H1 (cell line): ENCODE measurements at regions not wholly inside any gene's neighbourhood (a gene's known extent, or its start where the extent isn't known, plus 50 kb on each side); places are given as distances from the start of the nearest gene placed in this dataset.

Experiments used
- CTCF ChIA-PET: fragments of 300-600 bp; sonication (Branson Sonifier 250); formaldehyde crosslinking; loops from one replicate; lab custom pipeline; 2021; ENCODE audit not compliant: partially characterized antibody; lab: Charles Lee
- POLR2A ChIA-PET: fragments of 300-600 bp; sonication (Branson Sonifier 250); formaldehyde crosslinking; loops from one replicate; lab custom pipeline; 2021; ENCODE audit warnings: inconsistent platforms; ENCODE audit not compliant: partially characterized antibody; lab: Charles Lee
- DNase-seq, 2 experiments: peaks; one replicate each; pipeline versions ENCODE4 v3.0.0 to v3.0.0-alpha.2; 2010 to 2022; ENCODE audit warnings: low spot score in 2 of 2, low read depth in 1 of 2, mixed read lengths in 1 of 2
- FAIRE-seq: peaks from 2 replicates; lab custom pipeline; 2011; peaks lifted over from hg19 to GRCh38; lab: Jason Lieb, UNC
- H2AFZ ChIP-seq: 2 replicates; pipeline ENCODE4 v1.8.1; 2012; ENCODE audit warnings: low read length, inconsistent platforms
- H2AK5ac ChIP-seq: 2 replicates; pipeline ENCODE4 v1.6.1; 2013; ENCODE audit warnings: low read depth, low read length
- H2BK120ac ChIP-seq: replicated peaks from 2 replicates; pipeline ENCODE3; 2013; ENCODE audit warnings: low read depth, low read length, inconsistent platforms
- H2BK12ac ChIP-seq: 2 replicates; pipeline ENCODE4 v1.6.1; 2013; ENCODE audit warnings: low read depth, low read length
- H2BK15ac ChIP-seq: 2 replicates; pipeline ENCODE4 v1.6.1; 2013; ENCODE audit warnings: low read length
- H2BK20ac ChIP-seq: 2 replicates; pipeline ENCODE4 v1.6.1; 2013; ENCODE audit warnings: low read length
- H2BK5ac ChIP-seq: 2 replicates; pipeline ENCODE4 v1.6.1; 2013; ENCODE audit warnings: low read depth, low read length
- H3K14ac ChIP-seq: 2 replicates; pipeline ENCODE4 v1.6.1; 2013; ENCODE audit warnings: inconsistent platforms; ENCODE audit not compliant: insufficient read length
- H3K18ac ChIP-seq: 2 replicates; pipeline ENCODE4 v1.6.1; 2013; ENCODE audit warnings: low read length; ENCODE audit errors: extremely low read depth
- H3K23ac ChIP-seq: 2 replicates; pipeline ENCODE4 v1.6.1; 2013; ENCODE audit warnings: inconsistent platforms; ENCODE audit not compliant: insufficient read length
- H3K23me2 ChIP-seq: 2 replicates; pipeline ENCODE4 v1.6.1; 2013; ENCODE audit warnings: low read depth, low read length
- H3K27ac ChIP-seq: 2 replicates; pipeline ENCODE4 v1.6.1; 2011; ENCODE audit warnings: low read depth, low read length, inconsistent platforms
- H3K27me3 ChIP-seq, 4 experiments: replicated peaks in 1 of 4; 1 replicate in 1 of 4; 2 replicates in 3 of 4; pipeline versions ENCODE4 v1.6.1 to v1.8.1; 2011 to 2013; ENCODE audit warnings: low read length in 3 of 4, mild to moderate bottlenecking in 3 of 4, inconsistent platforms in 2 of 4, mixed read lengths in 2 of 4, moderate library complexity in 1 of 4; ENCODE audit not compliant: control insufficient read depth in 3 of 4, insufficient read depth in 3 of 4; ENCODE audit errors: extremely low read depth in 1 of 4
- H3K36me3 ChIP-seq, 4 experiments: 2 replicates each; pipeline versions ENCODE4 v1.6.1 to v1.8.1; 2011 to 2013; ENCODE audit warnings: mild to moderate bottlenecking in 4 of 4, low read length in 3 of 4, moderate library complexity in 2 of 4, control low read depth in 1 of 4, inconsistent platforms in 1 of 4; ENCODE audit not compliant: insufficient read depth in 4 of 4, control insufficient read depth in 2 of 4
- H3K4ac ChIP-seq: replicated peaks from 2 replicates; pipeline ENCODE3; 2013; ENCODE audit warnings: low read length, low read depth, mixed read lengths, inconsistent platforms; ENCODE audit not compliant: insufficient read length
- H3K4me1 ChIP-seq, 4 experiments: replicated peaks in 1 of 4; 1 replicate in 1 of 4; 2 replicates in 3 of 4; pipeline versions ENCODE4 v1.6.1 to v1.8.1; 2011 to 2013; ENCODE audit warnings: low read length in 3 of 4, inconsistent platforms in 2 of 4, mixed read lengths in 1 of 4; ENCODE audit not compliant: insufficient read depth in 4 of 4, control insufficient read depth in 3 of 4
- H3K4me2 ChIP-seq, 2 experiments: 2 replicates each; pipeline versions ENCODE4 v1.6.1 to v1.8.1; 2011 to 2013; ENCODE audit warnings: low read depth in 2 of 2, low read length in 2 of 2, control low read depth in 1 of 2, inconsistent platforms in 1 of 2, mild to moderate bottlenecking in 1 of 2; ENCODE audit not compliant: insufficient read depth in 1 of 2
- H3K4me3 ChIP-seq, 4 experiments: fragments of 200-600, 300-600 bp in 1 of 4; sonication (generic), shearing (Covaris generic), sonication (Bioruptor Twin) in 1 of 4; 2 replicates each; pipeline versions ENCODE4 v1.5.1 to v1.8.1; 2011 to 2016; ENCODE audit warnings: low read length in 4 of 4, low read depth in 3 of 4, control low read depth in 2 of 4, inconsistent platforms in 2 of 4, mild to moderate bottlenecking in 2 of 4, mixed read lengths in 1 of 4, moderate library complexity in 1 of 4; ENCODE audit not compliant: insufficient read depth in 2 of 4; ENCODE audit errors: extremely low read depth in 1 of 4
- H3K56ac ChIP-seq: replicated peaks from 2 replicates; pipeline ENCODE3; 2013; ENCODE audit warnings: low read depth, mild to moderate bottlenecking, mixed read lengths, low read length, inconsistent platforms; ENCODE audit not compliant: insufficient read length
- H3K79me1 ChIP-seq: 2 replicates; pipeline ENCODE4 v1.6.1; 2013; ENCODE audit warnings: low read depth, low read length, control low read depth
- H3K79me2 ChIP-seq, 2 experiments: 2 replicates each; pipeline versions ENCODE4 v1.6.1 to v1.8.1; 2012 to 2013; ENCODE audit warnings: low read length in 2 of 2, mild to moderate bottlenecking in 2 of 2, inconsistent platforms in 1 of 2; ENCODE audit not compliant: insufficient read depth in 2 of 2, control insufficient read depth in 1 of 2
- H3K9ac ChIP-seq, 4 experiments: replicated peaks in 1 of 4; 1 replicate in 1 of 4; 2 replicates in 3 of 4; pipeline versions ENCODE4 v1.6.1 to v1.8.1; 2011 to 2013; ENCODE audit warnings: low read depth in 3 of 4, low read length in 3 of 4, control low read depth in 2 of 4, mild to moderate bottlenecking in 2 of 4, moderate library complexity in 2 of 4, inconsistent platforms in 1 of 4; ENCODE audit errors: extremely low read depth in 1 of 4
- H3K9me3 ChIP-seq, 2 experiments: 2 replicates each; pipeline versions ENCODE4 v1.6.1 to v1.8.1; 2012 to 2013; ENCODE audit warnings: mild to moderate bottlenecking in 2 of 2, moderate library complexity in 2 of 2, control low read depth in 1 of 2, inconsistent platforms in 1 of 2, low read depth in 1 of 2, low read length in 1 of 2, mixed read lengths in 1 of 2; ENCODE audit not compliant: insufficient read depth in 2 of 2
- H4K20me1 ChIP-seq, 2 experiments: replicated peaks in 1 of 2; 2 replicates each; pipeline versions ENCODE3 to v1.8.1; 2011 to 2013; ENCODE audit warnings: inconsistent platforms in 2 of 2, low read length in 2 of 2, mild to moderate bottlenecking in 1 of 2; ENCODE audit not compliant: insufficient read depth in 2 of 2, control insufficient read depth in 1 of 2
- H4K5ac ChIP-seq: 2 replicates; pipeline ENCODE4 v1.6.1; 2013; ENCODE audit warnings: low read length, low read depth, mixed read lengths, inconsistent platforms; ENCODE audit not compliant: insufficient read length
- H4K8ac ChIP-seq: 2 replicates; pipeline ENCODE4 v1.8.0; 2013; ENCODE audit warnings: mild to moderate bottlenecking, moderate library complexity, low read length, inconsistent platforms; ENCODE audit not compliant: insufficient read depth; ENCODE audit errors: extremely low read depth
- H4K91ac ChIP-seq: replicated peaks from 2 replicates; pipeline ENCODE3; 2013; ENCODE audit warnings: low read length, mixed read lengths, inconsistent platforms; ENCODE audit not compliant: insufficient read length
- EZH2 ChIP-seq: fragments of 200-600 bp; sonication (generic); IDR thresholded peaks from 2 replicates; pipeline ENCODE4 v1.7.1; 2012; ENCODE audit warnings: low read depth, mild to moderate bottlenecking, moderate library complexity, low read length, inconsistent platforms; ENCODE audit not compliant: severe bottlenecking
- FOSL1 ChIP-seq: IDR thresholded peaks from 2 replicates; pipeline ENCODE4 v1.6.1; 2011; ENCODE audit warnings: mild to moderate bottlenecking, low read depth, low read length, moderate library complexity; ENCODE audit not compliant: insufficient read depth
- POU5F1 ChIP-seq: IDR thresholded peaks from 2 replicates; pipeline ENCODE4 v1.6.1; 2011; ENCODE audit warnings: low read depth, mild to moderate bottlenecking, low read length, moderate library complexity
- RAD21 ChIP-seq, 2 experiments: IDR thresholded peaks in 1 of 2; conservative IDR thresholded peaks in 1 of 2; 2 replicates each; pipeline ENCODE4 v1.6.1; 2011; ENCODE audit warnings: low read depth in 2 of 2, low read length in 2 of 2, improper control_type of control experiment in 1 of 2, inconsistent platforms in 1 of 2, mild to moderate bottlenecking in 1 of 2, moderate library complexity in 1 of 2
- RBBP5 ChIP-seq: IDR thresholded peaks from 2 replicates; pipeline ENCODE4 v1.7.1; 2012; ENCODE audit warnings: low read depth, mild to moderate bottlenecking, inconsistent platforms, low read length, moderate library complexity, borderline replicate concordance
- SP1 ChIP-seq: IDR thresholded peaks from 2 replicates; pipeline ENCODE4 v1.6.1; 2011; ENCODE audit warnings: low read depth, low read length
- SUZ12 ChIP-seq: fragments of 200-600 bp; sonication (generic); IDR thresholded peaks from 2 replicates; pipeline ENCODE4 v1.6.1; 2012; ENCODE audit warnings: mild to moderate bottlenecking, inconsistent platforms, low read length, moderate library complexity, mixed read lengths
- TCF12 ChIP-seq: IDR thresholded peaks from 2 replicates; pipeline ENCODE4 v1.6.1; 2011; ENCODE audit warnings: low read depth, mild to moderate bottlenecking, low read length
- TEAD4 ChIP-seq: IDR thresholded peaks from 2 replicates; pipeline ENCODE4 v1.6.1; 2012; ENCODE audit warnings: low read depth, low read length, inconsistent platforms, mixed read lengths
- ZNF274 ChIP-seq: IDR thresholded peaks from 2 replicates; pipeline ENCODE4 v1.7.0; 2012; ENCODE audit warnings: low read length, borderline replicate concordance; ENCODE audit errors: extremely low read depth
- WGBS, 2 experiments: shearing (Covaris generic) in 1 of 2; methylation state at CpG; one replicate each; pipeline versions ENCODE4 v1.1.6 to v1.1.7; 2013 to 2015; ENCODE audit warnings: low lambda C conversion rate in 2 of 2, mixed read lengths in 2 of 2, inconsistent platforms in 1 of 2, low coverage in 1 of 2, missing lambda C conversion rate in 1 of 2; ENCODE audit not compliant: insufficient replicate concordance in 2 of 2, insufficient coverage in 1 of 2, insufficient read length in 1 of 2; ENCODE audit errors: extremely low coverage in 1 of 2, missing lambda C conversion rate in 1 of 2; 5-methylcytosine and 5-hydroxymethylcytosine counted together
- TF ChIP-seq, protein P1 (sequence below), 3 experiments: IDR thresholded peaks; 1 replicate in 2 of 3; 2 replicates in 1 of 3; pipeline versions ENCODE4 v1.5.1 to v1.6.1; 2011; ENCODE audit warnings: low read length in 3 of 3, mild to moderate bottlenecking in 3 of 3, inconsistent platforms in 2 of 3, low read depth in 1 of 3, moderate library complexity in 1 of 3; ENCODE audit not compliant: insufficient read depth in 1 of 3; ENCODE audit errors: control extremely low read depth in 1 of 3

DNA sequence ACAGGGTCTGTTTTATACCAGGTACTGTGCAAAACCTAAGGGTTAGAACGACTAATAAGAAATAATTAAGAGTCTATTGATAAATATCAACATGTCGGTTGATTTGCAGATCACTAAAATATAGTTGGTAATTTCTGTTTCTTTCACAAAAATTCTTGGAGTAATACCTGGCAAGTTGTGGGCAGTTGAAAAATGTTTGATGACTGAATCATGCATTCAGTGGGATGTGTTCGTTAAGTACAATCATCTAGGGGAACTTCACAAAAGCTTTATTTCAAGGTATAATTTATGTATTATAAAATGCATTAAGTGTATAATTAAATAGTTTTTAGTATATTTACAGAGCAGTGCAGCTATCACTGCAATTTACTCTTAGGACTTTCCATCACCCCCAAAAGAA, 120.0 kb downstream of the KCNA5 start:
- FAIRE-seq, result no peak
- H3K27ac ChIP-seq, result no peak overlapping the region
- H4K5ac ChIP-seq, result no peak overlapping the region
- no peak overlapping the region for H2BK120ac ChIP-seq
- no peak overlapping the region for H2AK5ac ChIP-seq
- H3K4ac ChIP-seq, result no peak overlapping the region
- no peak for DNase-seq
- no peak overlapping the region for H3K56ac ChIP-seq
- H4K91ac ChIP-seq, result no peak overlapping the region
- no peaks in the 10 kb centered on the region for H4K20me1 ChIP-seq
- no peaks in the 10 kb centered on the region for H3K79me1 ChIP-seq
- H2BK15ac ChIP-seq, result no peak overlapping the region
- no peaks in the 10 kb centered on the region; a peak in 1 of 8 replicates for H3K36me3 ChIP-seq
- H2BK5ac ChIP-seq, result no peak overlapping the region
- TF ChIP-seq TCF12, result no peak
- TF ChIP-seq, protein P1, sequence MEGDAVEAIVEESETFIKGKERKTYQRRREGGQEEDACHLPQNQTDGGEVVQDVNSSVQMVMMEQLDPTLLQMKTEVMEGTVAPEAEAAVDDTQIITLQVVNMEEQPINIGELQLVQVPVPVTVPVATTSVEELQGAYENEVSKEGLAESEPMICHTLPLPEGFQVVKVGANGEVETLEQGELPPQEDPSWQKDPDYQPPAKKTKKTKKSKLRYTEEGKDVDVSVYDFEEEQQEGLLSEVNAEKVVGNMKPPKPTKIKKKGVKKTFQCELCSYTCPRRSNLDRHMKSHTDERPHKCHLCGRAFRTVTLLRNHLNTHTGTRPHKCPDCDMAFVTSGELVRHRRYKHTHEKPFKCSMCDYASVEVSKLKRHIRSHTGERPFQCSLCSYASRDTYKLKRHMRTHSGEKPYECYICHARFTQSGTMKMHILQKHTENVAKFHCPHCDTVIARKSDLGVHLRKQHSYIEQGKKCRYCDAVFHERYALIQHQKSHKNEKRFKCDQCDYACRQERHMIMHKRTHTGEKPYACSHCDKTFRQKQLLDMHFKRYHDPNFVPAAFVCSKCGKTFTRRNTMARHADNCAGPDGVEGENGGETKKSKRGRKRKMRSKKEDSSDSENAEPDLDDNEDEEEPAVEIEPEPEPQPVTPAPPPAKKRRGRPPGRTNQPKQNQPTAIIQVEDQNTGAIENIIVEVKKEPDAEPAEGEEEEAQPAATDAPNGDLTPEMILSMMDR (IDR thresholded peaks at IDR 0.05; ENCODE audit: control extremely low read depth in 1 of 3, insufficient read depth in 1 of 3, low read depth in 1 of 3, low read length in 3 of 3), result no peak
- TF ChIP-seq EZH2, result no peak
- TF ChIP-seq TEAD4, result no peak
- no peak for TF ChIP-seq ZNF274
- no peak for TF ChIP-seq SUZ12
- no peak for TF ChIP-seq POU5F1
- TF ChIP-seq FOSL1, result no peak
- no peak for TF ChIP-seq RAD21 (IDR thresholded peaks at IDR 0.05 in 1 of 2, conservative IDR thresholded peaks at IDR 0.05 in 1 of 2; ENCODE audit: low read depth in 2 of 2, low read length in 2 of 2)
- TF ChIP-seq RBBP5, result no peak
- no peak for TF ChIP-seq SP1
- TF ChIP-seq, all 59 proteins: peak for 0
- peaks cover 0 to 4% (median 0%) of the 10 kb centered on the region in 4 experiments; a peak in 3 of 7 replicates for H3K4me1 ChIP-seq
- no peak overlapping the region for H3K4me2 ChIP-seq
- no peak overlapping the region for H3K9ac ChIP-seq
- H2BK20ac ChIP-seq, result no peak overlapping the region
- H3K14ac ChIP-seq, result no peak overlapping the region
- H3K27me3 ChIP-seq, result no peaks in the 10 kb centered on the region
- H3K23ac ChIP-seq, result no peak overlapping the region
- no peak overlapping the region for H3K18ac ChIP-seq
- 95% methylated on average over 3 of the region's 3 CpGs; no CpG with 5 or more reads in 1 of the 2 experiments for WGBS, 2 experiments
- no peak overlapping the region for H2BK12ac ChIP-seq
- no peak overlapping the region for H3K4me3 ChIP-seq
- H2AFZ ChIP-seq, result no peak overlapping the region
- no peaks in the 10 kb centered on the region; the same call in 1 of the 2 replicates for H3K23me2 ChIP-seq
- no peaks in the 10 kb centered on the region for H3K79me2 ChIP-seq
- ChIA-PET CTCF (interaction anchor here (0.9 to 2.7 kb wide), 5 partner anchors 12 to 261 kb away, joined by 3 to 10 read pairs (median 3); no protein-coding TSS in a partner anchor), POLR2A (no interaction called here)
- no peaks in the 10 kb centered on the region for H3K9me3 ChIP-seq
- no peak overlapping the region for H4K8ac ChIP-seq
